ENCODE measurements at regions not wholly inside any gene's neighbourhood (a gene's known extent, or its start where the extent isn't known, plus 50 kb on each side); places are given as distances from the start of the nearest gene placed in this dataset.

DNA sequence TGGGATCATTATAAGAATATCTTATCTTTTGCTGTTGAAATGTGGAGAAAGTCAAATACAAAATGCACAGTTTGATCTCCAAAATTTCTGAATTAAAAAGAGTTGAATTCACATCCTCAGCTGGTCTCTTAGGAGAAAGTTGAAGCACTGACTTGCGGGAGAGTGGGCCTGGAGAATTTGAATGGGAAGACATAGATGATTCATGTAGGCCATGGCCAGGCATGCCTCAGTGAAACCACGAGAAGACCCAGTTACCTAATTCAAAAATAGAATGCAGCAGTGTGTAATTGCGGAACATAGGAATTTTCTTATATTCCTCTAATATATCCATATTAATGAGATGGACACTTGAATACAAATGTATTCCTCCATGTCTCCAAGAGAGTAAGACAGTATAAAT is 53.0 kb upstream of the DTNBP1 start:
- H3K9me3 ChIP-seq (ENCODE audit: control insufficient read depth, insufficient read depth, low read length): peaks cover 5% of the 10 kb centered on the region
- H3K36me3 ChIP-seq (ENCODE audit: control insufficient read depth, insufficient read depth, low read length): no peaks in the 10 kb centered on the region
- DNase-seq (no peak), ATAC-seq (no peak)
- intact Hi-C loops (cut with micrococcal nuclease): no loop called here
- H3K27ac ChIP-seq (ENCODE audit: low read length): no peak overlapping the region
- H3K4me3 ChIP-seq (ENCODE audit: low read length): no peak overlapping the region
- WGBS (ENCODE audit: insufficient coverage): 77% methylated on average over 2 of the region's 3 CpGs
- no peak overlapping the region for H3K4me3 Mint-ChIP-seq
- no peak overlapping the region for H3K27ac Mint-ChIP-seq
- H3K4me1 Mint-ChIP-seq: no peaks in the 10 kb centered on the region
- H3K36me3 Mint-ChIP-seq: no peaks in the 10 kb centered on the region
- H3K27me3 ChIP-seq (ENCODE audit: control insufficient read depth, insufficient read depth, low read length): no peaks in the 10 kb centered on the region
- H3K4me1 ChIP-seq (ENCODE audit: control insufficient read depth, insufficient read depth, low read length): no peaks in the 10 kb centered on the region
- TF ChIP-seq CTCF (IDR thresholded peaks at IDR 0.05): no peak
- peaks cover 10 to 25% of the 10 kb centered on the region in 2 donors for H3K27me3 Mint-ChIP-seq (ENCODE audit: low read depth in 2 of 2)
- no peaks in the 10 kb centered on the region for H3K9me3 Mint-ChIP-seq

- no peaks in the 10 kb centered on the region for H3K4me1 ChIP-seq (ENCODE audit: control insufficient read depth, insufficient read depth, low read length)
- no peak overlapping the region for H3K27ac Mint-ChIP-seq
- 83% methylated on average over 3 of the region's 3 CpGs for WGBS (ENCODE audit: insufficient coverage)
- peaks cover 5% of the 10 kb centered on the region for H3K9me3 ChIP-seq (ENCODE audit: control insufficient read depth, insufficient read depth, low read length)
- no peaks in the 10 kb centered on the region for H3K27me3 ChIP-seq (ENCODE audit: control insufficient read depth, insufficient read depth, low read length)
- no peaks in the 10 kb centered on the region for H3K36me3 ChIP-seq (ENCODE audit: control insufficient read depth, insufficient read depth, low read length)
- no peak for DNase-seq
- no peaks in the 10 kb centered on the region for H3K9me3 Mint-ChIP-seq
- no peak overlapping the region for H3K27ac ChIP-seq (ENCODE audit: low read length)
- H3K27me3 Mint-ChIP-seq (ENCODE audit: low read depth in 2 of 2): peaks cover 8 to 20% of the 10 kb centered on the region in 2 donors
- H3K4me3 Mint-ChIP-seq: no peak overlapping the region
- no peaks in the 10 kb centered on the region for H3K36me3 Mint-ChIP-seq
- intact Hi-C loops (cut with micrococcal nuclease): no loop called here
- TF ChIP-seq CTCF (IDR thresholded peaks at IDR 0.05): no peak
- no peak overlapping the region for H3K4me3 ChIP-seq (ENCODE audit: low read length)
- no peaks in the 10 kb centered on the region for H3K4me1 Mint-ChIP-seq
- no peak for ATAC-seq
Observed at GRCh38 chr6:15715060-15715459, 52.2 kb upstream of the DTNBP1 start.

GRCh38 chr6:15714658-15715057 is 51.8 kb upstream of the DTNBP1 start:
- peaks cover 8 to 16% of the 10 kb centered on the region in 2 donors for H3K27me3 Mint-ChIP-seq (ENCODE audit: low read depth in 2 of 2)
- 92% methylated on average over 2 of the region's 2 CpGs for WGBS (ENCODE audit: insufficient coverage)

More at GRCh38 chr6:15714658-15715057, 51.8 kb upstream of the DTNBP1 start:
- H3K36me3 Mint-ChIP-seq: no peaks in the 10 kb centered on the region
- H3K4me1 Mint-ChIP-seq: no peaks in the 10 kb centered on the region
- intact Hi-C loops (cut with micrococcal nuclease): no loop called here
- Histone ChIP-seq H3K36me3 (ENCODE audit: control insufficient read depth, insufficient read depth, low read length) (no peaks in the 10 kb centered on the region), H3K9me3 (ENCODE audit: control insufficient read depth, insufficient read depth, low read length) (peaks cover 5% of the 10 kb centered on the region), H3K27me3 (ENCODE audit: control insufficient read depth, insufficient read depth, low read length) (no peaks in the 10 kb centered on the region), H3K4me3 (ENCODE audit: low read length) (no peak overlapping the region), H3K27ac (ENCODE audit: low read length) (no peak overlapping the region), H3K4me1 (ENCODE audit: control insufficient read depth, insufficient read depth, low read length) (no peaks in the 10 kb centered on the region)
- no peak overlapping the region for H3K4me3 Mint-ChIP-seq
- no peak for ATAC-seq
- no peak for DNase-seq
- H3K27ac Mint-ChIP-seq: no peak overlapping the region
- H3K9me3 Mint-ChIP-seq: no peaks in the 10 kb centered on the region
- TF ChIP-seq CTCF (IDR thresholded peaks at IDR 0.05): no peak
